NCI-H510A (cell line): ENCODE measurements at regions not wholly inside any gene's neighbourhood (a gene's known extent, or its start where the extent isn't known, plus 50 kb on each side); places are given as distances from the start of the nearest gene placed in this dataset.
"Not testable (repeated sequence)": the region's sequence is repeated elsewhere in the genome, so short reads cannot be mapped to it uniquely, and the experiment has no call there.

Experiments used
- DNase-seq: peaks from one replicate; lab custom pipeline; 2025; lab: John Stamatoyannopoulos, UW

DNA sequence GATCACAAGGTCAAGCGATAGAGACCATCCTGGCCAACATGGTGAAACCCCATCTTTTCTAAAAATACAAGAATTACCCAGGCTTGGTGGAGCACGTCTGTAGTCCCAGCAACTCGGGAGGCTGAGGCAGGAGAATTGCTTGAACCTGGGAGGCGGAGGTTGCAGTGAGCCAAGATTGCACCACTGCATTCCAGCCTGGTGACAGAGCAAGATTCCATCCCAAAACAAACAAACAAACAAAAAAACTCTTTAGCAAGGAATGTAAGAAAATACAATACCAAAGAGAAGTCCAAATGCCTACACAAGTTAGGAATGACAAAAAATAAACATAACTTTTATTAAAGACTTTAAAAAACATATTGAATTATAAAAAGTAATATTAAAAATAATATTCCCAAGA lies 462.3 kb downstream of the C12orf50 start:
- DNase-seq, result not testable (repeated sequence)

- no peak for DNase-seq
Measured at GRCh38 chr12:87556985-87557384, 472.2 kb downstream of the C12orf50 start.

- not testable (repeated sequence) for DNase-seq
Measured at GRCh38 chr12:87531213-87531612, 498.0 kb downstream of the C12orf50 start.

GRCh38 chr12:87529413-87529812 lies 499.8 kb downstream of the C12orf50 start:
- no peak for DNase-seq

- DNase-seq, result no peak
Measured at GRCh38 chr12:87520968-87521367, 508.2 kb downstream of the C12orf50 start.

DNA sequence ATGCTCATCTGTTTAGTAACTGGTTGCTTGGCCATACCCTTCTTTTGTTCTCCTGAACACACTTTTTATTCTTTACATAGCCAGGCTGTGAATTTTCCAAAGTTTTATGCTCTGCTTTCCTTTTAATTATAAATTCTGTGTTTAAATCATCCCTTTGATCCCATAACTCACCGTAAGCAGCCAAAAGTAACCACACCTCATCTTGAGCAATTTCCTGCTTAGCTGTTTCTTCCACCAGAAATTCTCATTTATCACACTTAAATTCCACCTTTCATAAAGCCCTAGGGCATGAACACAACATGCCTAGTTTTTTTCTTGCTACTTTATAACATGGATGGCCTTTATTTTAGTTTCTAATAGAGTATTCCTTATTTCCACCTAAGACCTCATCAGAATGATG lies 510.7 kb downstream of the C12orf50 start:
- no peak for DNase-seq

DNA sequence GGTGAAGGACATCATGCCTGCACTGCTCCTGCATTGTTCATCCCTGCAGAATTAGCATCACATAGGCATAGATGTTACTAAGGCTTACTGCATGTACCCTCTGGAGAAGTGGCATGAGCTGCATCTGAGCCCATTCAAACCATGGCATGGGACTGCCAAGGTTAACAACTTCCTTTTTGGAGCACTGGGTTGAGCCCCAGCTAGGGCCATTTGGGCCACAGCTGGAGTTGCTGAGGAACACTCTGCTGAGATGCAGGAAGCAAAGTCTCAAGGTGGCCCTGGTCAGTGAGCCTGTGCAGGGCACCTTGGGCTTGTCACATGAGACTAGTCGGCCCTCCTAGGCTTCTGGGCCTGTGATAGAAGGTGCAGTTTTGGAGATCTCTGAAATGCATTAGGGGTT lies 511.2 kb downstream of the C12orf50 start:
- no peak for DNase-seq

- no peak for DNase-seq
Measured at GRCh38 chr12:87513536-87514280, 515.5 kb downstream of the C12orf50 start.

- no peak for DNase-seq
Measured at GRCh38 chr12:87511371-87511770, 517.8 kb downstream of the C12orf50 start.

GRCh38 chr12:87509237-87509820 lies 519.9 kb downstream of the C12orf50 start:
- DNase-seq, result no peak

DNA sequence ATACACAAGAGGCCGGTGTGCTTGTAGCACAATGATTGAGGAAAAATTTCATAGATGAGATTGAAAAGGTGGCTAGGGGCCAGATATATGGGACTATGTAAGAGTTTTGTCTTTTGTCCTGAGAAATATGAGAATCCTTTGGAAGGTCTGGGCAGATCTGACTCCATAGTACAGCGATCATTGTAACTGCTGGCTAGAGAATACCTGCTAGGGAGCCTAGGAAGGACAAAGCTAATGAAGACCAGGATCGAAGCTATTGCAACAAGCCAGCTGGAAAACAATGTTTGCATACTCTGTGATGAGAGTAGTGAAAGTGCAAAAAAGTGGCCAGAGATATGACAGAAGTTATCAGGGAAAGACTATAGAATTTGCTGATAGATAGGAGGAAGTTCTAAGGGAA lies 537.6 kb downstream of the C12orf50 start:
- DNase-seq, result no peak

- no peak for DNase-seq
Measured at GRCh38 chr12:87491089-87491488, 538.1 kb downstream of the C12orf50 start.

DNA sequence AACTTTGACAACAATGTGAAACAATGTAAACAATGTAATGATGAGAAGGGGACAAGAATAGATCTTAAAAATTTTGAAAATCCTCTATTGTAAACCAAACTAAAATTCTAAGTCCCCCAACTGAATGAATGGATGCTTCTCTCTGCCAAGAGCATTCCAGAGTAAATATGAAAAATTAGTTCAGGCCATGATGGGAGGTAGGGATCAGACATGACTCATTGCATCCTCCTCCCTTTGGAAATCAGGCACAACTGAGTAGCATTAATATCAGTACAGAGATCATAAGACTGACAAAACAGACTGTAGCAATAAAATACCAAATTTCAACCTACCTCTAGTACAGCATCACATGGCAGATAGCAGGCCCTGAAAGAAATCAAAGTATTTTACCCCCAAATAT lies 559.9 kb downstream of the C12orf50 start:
- no peak for DNase-seq

GRCh38 chr12:87467936-87468335 lies 561.3 kb downstream of the C12orf50 start:
- no peak for DNase-seq

- no peak for DNase-seq
Measured at GRCh38 chr12:87464565-87464964, 564.6 kb downstream of the C12orf50 start.

GRCh38 chr12:87444039-87444438 lies 585.2 kb downstream of the C12orf50 start:
- DNase-seq, result no peak

DNA sequence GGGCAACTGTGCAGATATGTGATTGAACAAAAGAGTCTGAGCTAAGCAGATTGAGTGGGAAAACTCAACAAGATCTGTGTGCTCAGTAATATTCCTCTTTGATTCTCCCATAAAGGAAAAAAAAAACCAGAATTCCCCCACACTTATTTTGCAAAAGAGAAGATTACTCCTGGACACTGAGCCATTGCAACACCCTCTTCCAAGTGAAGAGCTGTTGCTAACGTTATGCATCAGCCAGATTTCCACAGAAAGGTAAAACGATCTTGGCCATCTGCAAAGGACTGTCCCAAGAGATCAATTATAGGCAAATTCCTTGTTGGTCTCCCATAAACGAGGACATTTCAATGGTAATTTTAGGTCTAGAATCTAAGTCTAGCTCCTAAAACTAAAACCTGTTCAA lies 587.7 kb downstream of the C12orf50 start:
- DNase-seq, result no peak

DNA sequence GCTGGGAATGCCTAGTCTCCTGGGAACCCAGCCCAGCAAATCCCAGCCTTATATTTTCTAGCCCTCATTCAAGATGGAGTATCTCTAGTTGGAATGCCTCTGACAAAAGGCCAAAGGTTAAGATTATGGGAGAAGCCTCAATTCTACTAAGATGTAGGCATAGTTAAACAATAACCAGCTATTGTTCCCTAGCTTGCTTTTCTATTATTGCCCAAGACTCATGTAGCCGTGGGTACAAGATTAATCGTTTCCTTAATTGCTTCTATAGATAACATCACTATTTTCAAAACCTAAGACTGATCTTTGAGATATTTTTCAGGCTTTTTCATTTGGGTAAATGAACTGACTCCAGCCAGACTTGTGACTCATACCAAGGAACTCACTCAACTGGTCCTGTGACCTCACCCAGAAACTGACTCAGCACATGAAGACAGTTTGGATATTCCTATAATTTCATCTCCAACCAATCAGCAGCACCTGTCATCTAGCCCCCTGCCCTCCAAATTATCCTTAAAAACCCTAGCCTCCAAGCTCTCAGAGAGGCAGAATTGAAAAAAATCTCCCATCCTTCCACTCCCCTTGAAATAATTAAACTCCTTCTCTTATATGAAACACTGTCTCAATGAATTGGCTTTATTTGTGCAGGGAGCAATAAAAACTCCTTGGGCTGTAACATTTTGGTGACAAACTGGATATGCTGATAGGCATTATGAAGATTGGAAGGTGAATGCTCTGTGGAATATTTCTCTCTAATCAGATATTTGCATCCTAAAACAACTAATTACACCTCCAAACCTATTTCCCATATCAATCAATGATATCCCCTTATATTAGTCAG lies 589.0 kb downstream of the C12orf50 start:
- DNase-seq, result no peak

- DNase-seq, result no peak
Measured at GRCh38 chr12:87430444-87430843, 598.8 kb downstream of the C12orf50 start.

DNA sequence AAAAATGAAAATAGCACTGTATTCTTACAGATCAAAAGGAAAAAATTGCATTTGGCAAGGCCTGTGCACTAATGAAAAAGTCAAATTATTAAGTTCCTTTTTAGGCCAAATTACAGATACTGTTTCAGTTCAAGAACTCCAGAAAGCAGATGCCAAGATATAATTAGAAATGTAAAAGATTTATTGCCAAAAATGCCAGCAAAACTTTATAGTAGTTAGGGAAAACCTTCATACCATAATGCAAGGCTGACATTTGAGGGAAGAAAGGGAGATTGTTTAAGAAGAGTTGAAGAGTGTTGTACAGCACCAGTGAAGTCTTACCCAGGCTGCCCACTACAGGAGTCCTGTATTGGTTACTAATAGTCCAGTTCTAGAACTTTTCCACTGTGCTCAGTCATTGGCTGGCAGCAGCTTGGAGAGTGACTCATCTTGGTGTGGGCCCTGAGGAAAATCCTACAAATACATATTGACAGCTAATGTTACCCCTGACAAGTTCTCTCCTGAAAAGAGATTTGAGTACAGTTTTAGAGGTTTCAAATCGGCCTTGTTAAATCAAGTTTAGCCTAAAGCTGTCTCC lies 600.4 kb downstream of the C12orf50 start:
- no peak for DNase-seq

DNA sequence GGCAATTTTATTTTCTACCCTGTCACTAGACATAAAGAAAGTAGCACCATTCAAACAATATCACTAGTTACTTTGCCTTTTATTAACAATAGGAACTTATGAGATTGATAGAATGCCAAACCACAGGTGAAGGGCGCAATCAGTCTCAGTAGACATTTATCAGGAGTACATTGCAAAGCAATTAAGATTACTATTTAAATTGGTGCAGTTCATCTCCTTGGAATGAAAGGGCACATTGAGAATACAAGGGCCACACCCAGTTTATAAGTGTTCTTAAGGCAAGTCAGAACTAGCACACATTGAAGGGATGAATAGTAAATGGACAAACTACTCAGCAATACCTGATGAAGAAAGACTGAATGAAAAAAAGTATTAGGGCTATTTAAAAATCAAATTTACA lies 601.4 kb downstream of the C12orf50 start:
- no peak for DNase-seq

DNA sequence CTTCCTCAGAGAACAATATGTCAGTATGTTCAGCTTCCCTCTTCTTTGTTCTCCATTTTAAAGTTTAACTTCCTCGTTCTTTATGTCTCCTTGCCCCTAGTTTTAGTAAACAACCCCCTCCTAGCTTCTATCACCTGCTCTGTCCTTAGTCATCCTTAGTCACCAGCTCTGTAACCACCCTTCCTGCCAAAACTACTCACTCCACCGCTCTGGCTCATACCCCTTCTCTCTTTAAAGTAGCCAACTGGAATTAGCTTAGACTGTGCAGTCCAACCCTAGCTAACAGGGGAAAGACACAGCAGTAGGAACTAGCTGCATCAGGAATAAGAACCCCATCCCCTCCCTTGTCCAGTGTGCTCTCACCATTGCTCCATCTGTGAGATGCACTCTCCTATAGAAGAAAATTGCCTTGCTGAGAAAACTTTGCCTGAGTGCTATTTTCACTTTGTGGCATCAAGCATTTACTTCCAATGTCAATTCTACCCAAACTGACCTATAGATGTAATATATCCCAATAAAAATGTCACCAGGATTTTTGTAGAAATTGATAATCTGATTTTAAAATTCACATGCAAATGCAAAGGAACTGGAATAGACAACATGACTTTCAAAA lies 603.2 kb downstream of the C12orf50 start:
- DNase-seq, result no peak
